ENCODE measurements at regions not wholly inside any gene's neighbourhood (a gene's known extent, or its start where the extent isn't known, plus 50 kb on each side); places are given as distances from the start of the nearest gene placed in this dataset.

- no peak overlapping the region for H3K4me3 ChIP-seq (replicated peaks in 1 of 4; ENCODE audit: control extremely low read depth in 1 of 4, insufficient read depth in 1 of 4, low read depth in 3 of 4, low read length in 4 of 4)
- H3K27ac ChIP-seq (ENCODE audit: insufficient read depth, low read length) = no peak overlapping the region
- H3K9me3 ChIP-seq (ENCODE audit: control insufficient read depth, insufficient read depth, low read depth, low read length) = no peaks in the 10 kb centered on the region
- H3K4me1 ChIP-seq (ENCODE audit: control insufficient read depth, extremely low read depth, insufficient read depth, low read length) = no peaks in the 10 kb centered on the region
- H3K36me3 ChIP-seq (ENCODE audit: control insufficient read depth, insufficient read depth, low read length) = no peaks in the 10 kb centered on the region
- no peak for TF ChIP-seq EZH2 (IDR thresholded peaks at IDR 0.05; ENCODE audit: low read length, missing control alignments)
- TF ChIP-seq CTCF (conservative IDR thresholded peaks at IDR 0.05 in 1 of 2, IDR thresholded peaks at IDR 0.05 in 1 of 2; ENCODE audit: low read depth in 1 of 2, low read length in 2 of 2) = no peak
- H4K20me1 ChIP-seq (ENCODE audit: control insufficient read depth, extremely low read depth, insufficient read depth, low read length) = no peaks in the 10 kb centered on the region
- H3K4me2 ChIP-seq (ENCODE audit: extremely low read depth, insufficient read depth, low read length) = no peak overlapping the region
- DNase-seq (ENCODE audit: low read depth in 2 of 2) = no peak
- H3K27me3 ChIP-seq (ENCODE audit: control insufficient read depth, insufficient read depth, low read length) = peaks cover 2% of the 10 kb centered on the region
- H3K9ac ChIP-seq (ENCODE audit: insufficient read depth, low read length) = no peak overlapping the region
- no peaks in the 10 kb centered on the region for H3K79me2 ChIP-seq (ENCODE audit: control insufficient read depth, insufficient read depth, low read length)
- no peak overlapping the region for H2AFZ ChIP-seq (ENCODE audit: low read length)
Measured at GRCh38 chr1:60894741-60895140, 187.6 kb upstream of the NFIA start.

- no peaks in the 10 kb centered on the region for H3K36me3 ChIP-seq (ENCODE audit: control insufficient read depth, insufficient read depth, low read length)
- TF ChIP-seq CTCF (conservative IDR thresholded peaks at IDR 0.05 in 1 of 2, IDR thresholded peaks at IDR 0.05 in 1 of 2; ENCODE audit: low read depth in 1 of 2, low read length in 2 of 2) = no peak
- no peak overlapping the region for H3K4me2 ChIP-seq (ENCODE audit: extremely low read depth, insufficient read depth, low read length)
- no peaks in the 10 kb centered on the region for H3K9me3 ChIP-seq (ENCODE audit: control insufficient read depth, insufficient read depth, low read depth, low read length)
- H3K4me3 ChIP-seq (replicated peaks in 1 of 4; ENCODE audit: control extremely low read depth in 1 of 4, insufficient read depth in 1 of 4, low read depth in 3 of 4, low read length in 4 of 4) = no peak overlapping the region
- no peak overlapping the region for H3K27ac ChIP-seq (ENCODE audit: insufficient read depth, low read length)
- no peaks in the 10 kb centered on the region for H3K79me2 ChIP-seq (ENCODE audit: control insufficient read depth, insufficient read depth, low read length)
- no peak overlapping the region for H2AFZ ChIP-seq (ENCODE audit: low read length)
- H3K4me1 ChIP-seq (ENCODE audit: control insufficient read depth, extremely low read depth, insufficient read depth, low read length) = no peaks in the 10 kb centered on the region
- no peaks in the 10 kb centered on the region for H4K20me1 ChIP-seq (ENCODE audit: control insufficient read depth, extremely low read depth, insufficient read depth, low read length)
- H3K9ac ChIP-seq (ENCODE audit: insufficient read depth, low read length) = no peak overlapping the region
- DNase-seq (ENCODE audit: low read depth in 2 of 2) = no peak
- H3K27me3 ChIP-seq (ENCODE audit: control insufficient read depth, insufficient read depth, low read length) = peaks cover 2% of the 10 kb centered on the region
Measured at GRCh38 chr1:60894130-60894529, 188.2 kb upstream of the NFIA start.

GRCh38 chr1:60893136-60893930 is 189.0 kb upstream of the NFIA start:
- Histone ChIP-seq H3K9me3 (ENCODE audit: control insufficient read depth, insufficient read depth, low read depth, low read length) (no peaks in the 10 kb centered on the region), H3K4me1 (ENCODE audit: control insufficient read depth, extremely low read depth, insufficient read depth, low read length) (no peaks in the 10 kb centered on the region), H2AFZ (ENCODE audit: low read length) (no peak overlapping the region), H4K20me1 (ENCODE audit: control insufficient read depth, extremely low read depth, insufficient read depth, low read length) (no peaks in the 10 kb centered on the region), H3K9ac (ENCODE audit: insufficient read depth, low read length) (no peak overlapping the region), H3K27ac (ENCODE audit: insufficient read depth, low read length) (no peak overlapping the region), H3K79me2 (ENCODE audit: control insufficient read depth, insufficient read depth, low read length) (no peaks in the 10 kb centered on the region), H3K36me3 (ENCODE audit: control insufficient read depth, insufficient read depth, low read length) (no peaks in the 10 kb centered on the region), H3K4me2 (ENCODE audit: extremely low read depth, insufficient read depth, low read length) (no peak overlapping the region), H3K4me3 (replicated peaks in 1 of 4; ENCODE audit: control extremely low read depth in 1 of 4, insufficient read depth in 1 of 4, low read depth in 3 of 4, low read length in 4 of 4) (no peak overlapping the region), H3K27me3 (ENCODE audit: control insufficient read depth, insufficient read depth, low read length) (peaks cover 2% of the 10 kb centered on the region)
- no peak for TF ChIP-seq EZH2 (IDR thresholded peaks at IDR 0.05; ENCODE audit: low read length, missing control alignments)
- TF ChIP-seq CTCF (conservative IDR thresholded peaks at IDR 0.05 in 1 of 2, IDR thresholded peaks at IDR 0.05 in 1 of 2; ENCODE audit: low read depth in 1 of 2, low read length in 2 of 2) = no peak
- DNase-seq (ENCODE audit: low read depth in 2 of 2) = no peak

All from fibroblast of lung (primary cell).